ENCODE measurements at regions not wholly inside any gene's neighbourhood (a gene's known extent, or its start where the extent isn't known, plus 50 kb on each side); places are given as distances from the start of the nearest gene placed in this dataset.

DNA sequence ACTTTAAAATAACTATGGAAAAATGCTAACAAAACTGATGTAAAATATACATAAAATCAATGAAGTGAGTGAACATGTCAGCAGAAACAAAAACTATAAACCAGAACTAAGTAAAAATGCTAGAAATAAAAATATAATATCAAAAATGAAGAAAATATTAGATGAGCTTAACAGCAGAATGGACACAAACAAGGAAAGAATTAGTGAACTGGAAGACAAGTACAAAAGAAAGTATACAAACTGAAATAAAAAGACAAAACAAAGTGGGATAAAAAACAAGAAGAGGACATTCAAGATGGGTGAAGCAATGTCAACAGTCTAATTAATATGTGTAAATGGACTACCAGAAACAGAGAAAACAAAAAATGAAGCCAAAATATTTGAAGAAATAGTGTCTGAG, 339.2 kb downstream of the NXPE2 start:
- no peak for DNase-seq (ENCODE audit: low read depth in 2 of 2)

GRCh38 chr11:115030166-115030565, 351.8 kb downstream of the NXPE2 start:
- no peak for DNase-seq (ENCODE audit: low read depth in 2 of 2)

GRCh38 chr11:115036406-115037180, 358.3 kb downstream of the NXPE2 start:
- DNase-seq (ENCODE audit: low read depth in 2 of 2), result no peak

DNA sequence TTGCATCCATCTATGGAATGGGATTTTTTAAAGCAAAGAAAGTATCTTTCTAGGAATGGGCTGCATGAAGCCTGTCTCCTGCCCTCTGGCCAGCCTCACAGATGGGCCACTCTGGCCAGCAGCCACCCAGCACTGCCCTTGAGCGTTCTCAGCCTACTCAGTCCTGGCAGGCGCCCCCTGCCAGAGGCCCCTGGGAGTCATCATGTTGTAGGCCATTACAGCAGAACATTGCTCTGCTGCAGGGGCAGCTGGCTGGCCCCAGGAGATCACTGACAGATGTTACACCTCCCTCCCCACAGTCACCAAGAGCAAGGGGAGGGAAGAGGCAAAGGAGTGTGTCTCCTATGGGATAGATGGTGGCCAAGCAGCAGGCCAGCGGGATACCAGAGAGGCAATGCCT, 363.7 kb downstream of the NXPE2 start:
- no peak for DNase-seq (ENCODE audit: low read depth in 2 of 2)

DNA sequence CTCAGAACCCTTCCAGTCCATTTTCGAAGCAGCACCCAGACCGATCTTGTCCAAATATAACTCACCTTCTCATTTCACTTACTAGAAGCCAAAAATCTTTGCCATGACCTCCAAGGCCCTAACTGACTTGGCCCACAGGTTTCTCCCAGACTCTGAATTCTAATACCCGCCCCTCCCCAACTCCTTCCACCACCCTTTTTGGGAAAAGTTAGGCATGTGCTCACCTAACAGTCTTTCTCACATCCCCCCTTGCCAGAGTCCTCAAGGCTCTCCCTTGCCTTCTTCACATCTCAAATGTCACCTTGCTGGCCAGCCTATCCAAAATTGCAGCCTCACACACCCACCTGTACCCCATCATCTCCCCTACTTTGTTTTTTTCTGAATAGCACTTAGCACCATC, 369.3 kb downstream of the NXPE2 start:
- no peak for DNase-seq (ENCODE audit: low read depth in 2 of 2)

- DNase-seq (ENCODE audit: low read depth in 2 of 2), result no peak
Observed at GRCh38 chr11:115049796-115050195, 371.5 kb downstream of the NXPE2 start.

DNA sequence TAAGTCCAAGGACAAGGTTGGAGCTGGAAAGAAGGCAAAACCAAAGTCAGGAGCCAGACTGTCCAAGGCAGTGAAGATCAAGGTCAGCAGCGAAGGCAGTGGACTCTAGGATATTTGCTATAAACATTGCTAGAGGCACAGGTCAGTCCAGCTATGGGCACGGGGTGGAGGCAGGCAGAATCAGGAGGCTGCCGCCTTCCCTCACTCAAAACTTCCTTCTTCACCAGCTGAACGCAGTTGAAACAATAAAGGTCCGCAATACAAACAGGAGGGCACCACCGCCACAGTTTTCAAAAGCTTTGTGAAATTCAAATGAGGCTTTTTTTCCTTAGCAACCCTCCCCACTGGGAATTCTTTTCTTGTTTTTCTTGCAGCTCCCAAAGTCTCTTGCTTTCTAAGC, 372.4 kb downstream of the NXPE2 start:
- no peak for DNase-seq (ENCODE audit: low read depth in 2 of 2)

- no peak for DNase-seq (ENCODE audit: low read depth in 2 of 2)
Observed at GRCh38 chr11:115051938-115052590, 373.7 kb downstream of the NXPE2 start.

- no peak for DNase-seq (ENCODE audit: low read depth in 2 of 2)
Observed at GRCh38 chr11:115052601-115053000, 374.3 kb downstream of the NXPE2 start.

DNA sequence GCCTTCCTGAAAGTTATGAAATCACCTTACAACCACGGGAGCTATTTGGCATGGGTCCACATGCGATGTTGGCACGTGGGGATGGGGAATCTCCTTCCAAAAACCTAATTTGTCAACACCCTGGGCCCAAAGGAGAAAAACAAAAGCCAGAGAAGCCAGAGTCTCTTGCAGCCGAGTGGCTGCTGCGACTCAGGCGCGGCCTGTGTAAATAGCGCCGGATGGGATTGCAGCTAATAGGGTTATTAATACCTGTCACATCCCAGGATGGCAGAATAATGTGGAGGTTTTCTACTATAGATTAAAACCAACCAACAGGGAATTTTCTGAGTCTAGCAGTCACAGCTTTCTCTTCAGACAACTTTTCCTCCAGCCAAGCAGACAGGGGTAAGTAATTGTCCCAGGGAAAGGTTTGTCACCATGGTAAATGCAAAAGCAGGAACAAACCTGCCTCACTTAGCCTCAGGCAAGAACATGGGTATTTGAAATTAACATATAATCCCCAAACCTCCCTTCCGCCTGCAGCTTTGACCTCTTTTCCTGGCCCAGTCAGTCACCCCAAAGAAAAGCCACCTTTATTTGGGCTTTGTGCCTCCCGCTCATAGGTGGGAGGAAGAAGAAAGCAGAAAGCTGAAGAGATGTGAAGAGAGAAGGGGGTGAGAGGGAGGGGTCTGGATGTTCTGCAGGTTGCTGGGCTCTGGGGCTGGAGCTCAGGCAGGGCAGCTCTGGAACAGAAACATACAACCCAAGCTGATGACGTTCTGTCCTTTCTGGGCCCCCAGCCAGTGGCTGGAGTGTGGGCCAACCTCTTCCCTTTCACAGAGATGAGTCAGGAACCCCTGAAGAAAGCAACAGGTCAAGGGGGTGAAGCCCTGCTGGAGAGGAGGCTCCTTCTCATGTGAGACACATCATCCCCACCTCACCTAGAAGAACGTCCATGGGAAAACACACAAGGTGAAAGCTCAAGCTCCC, 376.5 kb downstream of the NXPE2 start:
- DNase-seq (ENCODE audit: low read depth in 2 of 2), result no peak

- no peak for DNase-seq (ENCODE audit: low read depth in 2 of 2)
Observed at GRCh38 chr11:115056514-115056913, 378.2 kb downstream of the NXPE2 start.

DNA sequence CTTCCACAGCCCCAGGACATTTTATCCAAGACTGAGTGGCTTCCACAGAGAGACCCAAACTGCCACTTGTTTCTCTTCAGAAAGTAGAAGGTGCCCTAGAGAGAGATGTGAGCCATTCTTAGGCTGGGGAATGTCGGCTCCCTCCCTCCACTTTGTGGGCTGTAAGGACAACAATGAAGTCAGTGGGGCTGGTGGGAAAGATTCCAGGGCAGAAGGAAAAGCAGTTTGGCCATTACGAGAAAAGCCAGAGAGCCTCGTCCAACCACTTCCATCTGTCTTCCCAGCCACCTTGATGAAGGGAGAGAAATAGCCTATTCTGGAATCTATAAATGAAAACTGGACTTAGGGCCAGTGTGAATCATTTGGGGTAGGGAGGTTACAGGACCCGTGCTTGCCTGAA, 382.5 kb downstream of the NXPE2 start:
- no peak for DNase-seq (ENCODE audit: low read depth in 2 of 2)

- DNase-seq (ENCODE audit: low read depth in 2 of 2), result no peak
Observed at GRCh38 chr11:115065314-115065713, 387.0 kb downstream of the NXPE2 start.

- no peak for DNase-seq (ENCODE audit: low read depth in 2 of 2)
Observed at GRCh38 chr11:115065830-115066664, 387.7 kb downstream of the NXPE2 start.

DNA sequence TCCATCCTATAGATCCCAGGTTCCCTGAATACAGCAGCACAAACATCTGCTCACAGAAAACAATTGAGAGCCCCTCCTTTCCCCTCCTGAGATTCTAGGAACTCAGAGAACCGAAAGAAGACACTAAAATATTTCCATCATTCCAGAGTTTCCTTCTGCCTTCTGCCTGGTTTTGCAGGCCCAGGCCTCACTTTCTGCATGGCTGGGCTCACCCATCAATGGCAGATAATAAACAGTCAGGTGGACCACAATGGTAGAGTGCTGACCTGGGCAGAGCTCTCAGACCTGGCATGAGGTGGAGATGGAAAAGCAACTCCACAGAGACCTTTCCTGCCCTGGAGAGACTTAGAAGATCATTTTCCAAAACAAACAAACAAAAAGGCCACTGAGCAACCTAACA, 389.1 kb downstream of the NXPE2 start:
- no peak for DNase-seq (ENCODE audit: low read depth in 2 of 2)

DNA sequence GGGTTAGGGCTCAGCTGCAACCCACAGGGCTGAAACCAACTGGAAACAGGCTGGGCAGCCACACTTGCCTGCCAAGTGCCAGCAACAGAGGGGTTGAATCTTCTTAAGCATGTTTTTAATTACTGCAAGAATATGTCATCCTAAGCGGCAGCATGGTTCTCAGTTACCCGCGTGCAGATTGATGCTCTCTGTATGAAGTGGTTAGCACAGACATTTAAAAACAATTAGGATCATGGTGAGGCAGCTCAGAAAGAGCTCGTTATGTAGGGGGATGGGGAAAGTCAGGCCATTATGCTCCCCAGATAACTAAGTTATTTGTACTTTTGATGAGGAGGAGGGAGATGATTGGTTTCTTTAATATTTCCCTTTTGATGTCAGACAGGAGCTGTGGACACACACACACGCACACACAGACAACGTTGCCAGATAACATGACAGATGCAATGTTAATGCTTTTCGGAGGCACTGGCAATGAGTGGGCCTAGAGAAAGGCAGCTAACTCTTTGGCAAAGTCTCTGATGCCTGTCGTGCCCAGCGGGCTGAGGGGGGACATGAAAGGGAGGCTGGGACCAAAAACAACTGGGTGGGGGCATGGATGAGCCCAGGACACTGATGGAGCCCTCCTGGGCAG, 389.7 kb downstream of the NXPE2 start:
- DNase-seq (ENCODE audit: low read depth in 2 of 2), result no peak

- DNase-seq (ENCODE audit: low read depth in 2 of 2), result no peak
Observed at GRCh38 chr11:115069599-115069998, 391.3 kb downstream of the NXPE2 start.

- no peak for DNase-seq (ENCODE audit: low read depth in 2 of 2)
Observed at GRCh38 chr11:115075356-115075755, 397.0 kb downstream of the NXPE2 start.

- no peak for DNase-seq (ENCODE audit: low read depth in 2 of 2)
Observed at GRCh38 chr11:115077740-115078139, 399.4 kb downstream of the NXPE2 start.

GRCh38 chr11:115078461-115079438, 400.4 kb downstream of the NXPE2 start:
- no peak for DNase-seq (ENCODE audit: low read depth in 2 of 2)

All from activated CD4-positive, alpha-beta T cell treated with anti-CD3 and anti-CD28 coated beads for 24 hours (primary cell).